AG08395 (cell line): ENCODE measurements at regions not wholly inside any gene's neighbourhood (a gene's known extent, or its start where the extent isn't known, plus 50 kb on each side); places are given as distances from the start of the nearest gene placed in this dataset.
A peak's percentile ranks its signal among the peaks of the same experiment; 100 is the strongest.

ENCODE experiments used
- DNase-seq: peaks from one replicate; pipeline ENCODE4 v3.0.0; 2012; ENCODE audit warnings: mixed read lengths, low spot score

DNA sequence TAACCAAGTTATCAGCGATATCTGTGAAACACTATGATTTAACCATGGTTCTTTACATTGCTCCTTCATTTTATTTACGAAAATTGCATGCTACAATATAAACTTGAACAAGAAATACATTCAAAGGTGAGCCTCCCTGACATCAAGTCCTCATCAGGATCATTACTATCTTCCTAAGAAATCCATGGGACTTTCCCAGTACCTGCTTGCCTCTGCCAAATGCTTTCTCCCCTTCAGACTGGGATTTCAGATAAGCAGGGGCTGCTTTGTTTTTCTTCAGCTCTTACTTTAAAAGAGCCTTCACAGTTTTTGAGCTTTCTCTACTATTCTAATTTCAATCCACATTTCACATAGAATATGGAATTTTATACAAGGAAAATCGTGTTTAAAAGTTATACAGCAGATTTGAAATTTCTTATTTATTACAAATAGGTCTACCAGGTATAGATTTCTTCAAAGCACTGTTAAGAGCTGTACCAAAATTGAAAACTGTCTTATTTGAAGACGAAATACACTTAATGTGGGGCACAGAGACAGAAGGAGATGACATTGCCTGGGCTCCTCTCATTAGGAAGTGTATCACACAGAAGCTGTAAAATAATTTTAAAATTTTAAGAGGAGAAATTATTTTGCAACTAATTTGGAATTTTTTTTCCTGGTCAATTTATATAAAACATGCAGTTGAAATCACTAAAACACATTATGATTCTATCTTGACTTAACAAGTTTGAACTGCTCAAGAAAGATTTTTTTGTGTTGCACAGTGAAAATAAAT, 615.0 kb upstream of the AGTR1 start:
- DNase-seq, result no peak

DNA sequence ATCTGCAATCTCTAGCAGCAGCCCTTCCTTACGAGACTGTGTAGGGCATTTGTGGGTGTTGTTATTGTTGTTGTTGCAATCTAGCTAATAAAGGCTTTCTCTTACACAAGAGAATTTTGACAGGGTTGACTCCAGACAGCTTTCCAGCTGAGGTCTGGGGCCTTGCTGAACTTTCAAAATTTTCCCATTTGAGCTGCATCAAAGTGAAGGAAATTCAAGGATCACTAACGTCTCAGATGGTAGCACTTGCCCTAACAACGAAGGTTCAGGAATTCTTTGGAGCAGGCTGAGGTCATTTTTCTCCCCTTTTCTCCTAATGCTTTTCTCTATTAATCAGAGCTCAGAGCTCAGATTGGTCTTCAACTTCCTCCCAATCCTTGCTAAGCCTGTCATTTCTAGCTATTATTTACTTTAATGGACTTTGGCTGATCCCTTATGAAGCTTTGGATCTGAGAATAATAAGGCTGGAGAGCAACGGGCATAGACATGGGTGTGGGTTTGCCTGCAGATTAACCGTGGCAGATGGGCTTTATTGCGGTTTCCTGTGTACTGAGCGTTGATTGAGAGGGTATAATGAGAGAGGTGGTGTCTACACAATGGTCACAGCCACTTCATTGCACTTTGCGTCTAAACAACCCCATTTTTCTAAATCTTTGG, 614.0 kb upstream of the AGTR1 start:
- no peak for DNase-seq

DNA sequence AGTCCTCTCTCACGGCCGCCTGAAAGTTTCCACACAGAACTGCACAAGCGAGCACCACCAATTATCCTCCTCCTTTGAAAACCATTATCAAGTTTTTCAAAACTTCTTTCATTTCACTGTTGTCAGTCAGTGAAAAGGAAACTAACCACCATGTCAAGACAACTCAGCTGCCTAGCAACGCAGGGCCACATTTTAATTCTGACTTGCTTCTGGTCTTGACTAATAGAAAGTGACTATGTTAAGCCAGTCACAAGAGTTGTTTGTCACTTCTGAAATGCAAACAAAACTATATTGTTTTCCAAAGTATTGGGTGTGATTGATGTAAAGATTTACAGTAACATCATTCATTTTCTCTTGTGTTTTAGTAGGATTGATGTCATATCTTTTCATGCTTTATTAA, 612.8 kb upstream of the AGTR1 start:
- DNase-seq, result no peak

DNA sequence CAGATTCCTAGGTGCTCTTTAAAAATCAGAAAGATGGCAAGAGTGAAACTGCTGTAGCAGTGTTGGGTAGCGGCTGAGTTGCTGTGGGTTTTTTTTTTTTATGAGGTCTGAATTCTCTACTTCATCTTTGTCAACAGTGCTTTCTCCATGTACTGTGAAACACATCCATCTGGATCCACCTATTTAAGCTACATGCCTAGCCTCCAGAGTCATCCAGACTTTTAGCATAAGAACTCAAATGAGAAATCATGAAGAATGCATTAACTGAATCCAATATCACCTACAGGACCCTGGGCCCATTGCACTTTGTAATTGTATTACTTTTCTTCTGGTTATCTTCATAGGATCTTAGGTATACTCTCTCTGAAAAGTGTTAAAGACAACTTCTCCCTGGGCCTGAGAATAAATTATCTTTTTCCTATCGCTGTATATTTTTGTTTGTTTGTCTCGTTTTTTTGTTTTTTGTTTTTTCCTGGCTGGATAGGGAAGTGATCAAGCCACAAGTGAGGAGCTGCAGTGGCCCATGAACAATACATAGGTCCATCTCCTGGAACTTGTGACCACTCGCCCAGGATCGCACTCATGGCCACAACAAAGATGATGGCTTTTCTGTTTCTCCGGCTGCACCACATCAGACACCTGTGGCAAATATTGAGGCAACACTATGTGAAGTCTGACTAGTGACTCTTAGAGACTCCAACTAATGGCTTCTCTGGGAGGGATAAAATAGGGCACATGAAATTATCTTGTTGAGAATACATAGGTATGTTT, 609.9 kb upstream of the AGTR1 start:
- no peak for DNase-seq

DNA sequence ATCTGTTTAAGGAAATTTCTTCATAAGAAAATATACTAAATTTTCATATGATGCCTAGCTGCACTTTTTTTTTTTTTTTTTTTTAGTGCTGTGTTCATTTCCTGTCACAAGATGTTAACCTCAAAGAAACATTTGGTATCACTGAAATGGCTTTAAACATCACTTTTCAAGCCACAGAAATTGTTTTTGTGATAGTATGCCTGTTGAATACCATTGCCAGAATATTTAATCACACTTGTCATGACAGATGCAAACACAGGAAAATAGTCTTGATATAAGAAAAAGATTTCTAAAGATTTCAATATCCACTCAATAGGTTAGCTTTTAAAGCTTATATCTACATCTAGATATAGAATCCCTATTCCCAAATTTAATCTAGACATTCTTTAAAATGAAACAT, 608.5 kb upstream of the AGTR1 start:
- DNase-seq, result no peak

DNA sequence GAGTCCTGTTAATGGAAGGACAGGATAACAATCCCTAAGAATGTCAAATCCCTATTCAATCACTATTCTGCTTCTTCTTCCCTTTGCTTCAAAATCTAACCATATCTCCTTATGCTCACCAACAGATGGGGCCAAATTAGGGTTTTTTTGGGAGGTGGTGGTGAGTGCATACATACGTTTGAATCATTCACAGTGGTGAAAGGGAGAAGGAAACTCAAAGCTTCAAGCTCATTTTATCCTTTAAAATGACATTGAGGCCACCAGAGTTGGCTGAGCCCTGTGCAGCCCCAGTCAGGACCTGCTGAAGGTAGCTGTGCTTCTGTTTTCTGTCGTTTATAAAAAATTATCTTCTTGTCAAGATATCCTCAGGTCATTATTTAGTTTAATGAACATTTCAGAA, 607.5 kb upstream of the AGTR1 start:
- no peak for DNase-seq

DNA sequence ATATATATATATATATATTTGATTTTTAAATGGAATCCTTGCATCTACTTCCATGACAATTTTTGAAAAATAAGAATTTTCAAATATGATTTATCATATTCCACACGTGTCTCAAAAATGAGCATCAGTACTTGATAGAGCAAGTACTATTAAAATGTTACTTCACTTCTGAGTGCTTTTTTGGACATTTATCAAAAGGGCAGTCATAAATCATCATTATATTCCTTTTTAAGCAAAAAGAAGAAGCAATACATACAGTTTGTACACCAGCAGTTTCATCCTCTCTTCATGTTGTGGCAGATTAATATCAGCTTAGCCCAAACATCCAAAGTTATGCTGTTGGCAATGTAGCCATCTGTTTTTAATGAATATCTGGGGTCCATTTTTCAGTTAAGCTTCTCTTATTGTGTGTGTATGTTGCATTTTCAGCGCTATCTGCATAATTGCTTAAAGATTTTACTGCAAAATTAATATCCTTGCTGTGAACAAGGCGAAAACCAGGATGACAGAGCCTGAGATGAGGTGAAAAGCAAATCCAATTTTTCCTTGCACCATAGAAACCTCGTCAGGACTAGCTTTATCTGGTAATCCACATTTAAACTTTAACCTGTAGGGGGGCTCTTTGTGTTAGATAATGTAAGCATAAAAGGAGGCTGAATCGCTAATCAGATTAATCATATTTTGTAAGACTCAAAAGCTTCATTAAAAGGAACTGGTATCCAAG, 604.9 kb upstream of the AGTR1 start:
- DNase-seq, result no peak

DNA sequence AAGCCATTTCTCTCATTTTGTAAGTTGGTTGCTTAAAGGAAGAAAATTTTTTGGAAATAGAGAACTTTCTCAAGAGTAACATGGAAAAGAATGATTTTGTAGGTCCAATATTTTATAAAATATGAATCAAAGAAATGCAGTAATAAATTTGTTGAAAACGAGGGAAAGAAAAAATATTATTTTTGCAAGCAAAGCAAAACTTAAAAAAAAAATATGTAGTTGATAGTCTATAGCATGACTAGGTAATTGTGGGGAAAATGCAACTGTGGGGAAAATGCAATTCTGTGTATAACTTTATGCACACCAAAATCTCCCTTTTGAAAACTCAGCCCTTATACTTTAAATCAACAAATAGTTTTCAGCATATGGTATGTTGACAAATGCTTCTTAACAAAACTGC, 604.0 kb upstream of the AGTR1 start:
- no peak for DNase-seq

DNA sequence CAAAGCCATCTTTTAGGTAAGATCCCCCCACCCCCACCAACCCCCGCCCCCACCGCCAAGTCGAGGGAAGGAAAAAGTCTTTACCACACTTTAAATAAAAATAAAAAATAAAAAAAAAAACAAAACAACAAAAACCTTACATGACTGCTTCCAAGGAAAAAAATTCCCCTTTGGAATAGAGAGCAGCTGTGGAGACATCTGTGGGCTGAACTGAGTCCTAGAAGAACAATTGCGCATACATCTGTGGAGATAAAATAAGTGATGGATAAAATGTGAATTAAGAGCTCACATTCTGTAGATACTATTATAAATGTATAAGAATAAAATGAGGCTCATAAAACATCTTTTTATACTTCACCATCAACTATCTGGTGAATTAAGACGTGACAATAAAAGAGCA, 601.7 kb upstream of the AGTR1 start:
- no peak for DNase-seq

DNA sequence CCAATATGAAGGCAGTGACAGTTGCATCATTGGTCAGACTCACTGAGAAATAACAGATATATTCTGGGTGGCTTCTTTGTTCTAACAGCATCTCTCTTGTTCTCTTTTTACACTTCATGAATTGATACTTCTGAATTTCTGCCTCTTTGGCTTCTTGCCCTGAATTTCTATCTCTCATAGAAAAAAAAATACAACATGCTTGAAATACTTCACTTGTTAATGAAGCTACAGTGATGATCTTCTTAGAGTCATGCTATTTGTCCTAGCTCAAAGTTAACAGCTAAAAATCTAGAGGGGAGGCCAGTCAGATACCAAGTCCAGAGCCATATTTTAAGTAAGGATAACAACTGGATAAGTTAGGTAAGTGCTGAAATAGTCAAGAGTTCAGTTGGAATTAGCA, 597.2 kb upstream of the AGTR1 start:
- no peak for DNase-seq

DNA sequence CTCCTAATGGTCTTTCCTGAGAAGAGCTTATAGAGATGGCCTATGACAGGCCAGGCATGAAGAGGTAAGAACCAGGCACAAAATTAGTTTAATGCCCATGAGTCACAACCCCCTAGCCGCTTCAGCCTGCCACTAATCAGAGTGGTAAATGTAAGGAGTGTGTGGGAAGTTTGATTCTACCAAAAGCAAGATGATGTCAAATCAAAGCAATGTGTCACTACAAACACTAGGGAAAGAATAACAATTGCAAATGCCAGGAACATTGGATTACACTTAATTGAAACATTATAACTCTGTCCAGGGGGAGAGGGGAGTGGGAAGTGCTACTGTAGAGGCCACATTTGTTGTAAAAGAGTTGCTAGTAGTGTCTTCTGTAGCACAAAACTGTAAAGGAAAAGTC, 596.6 kb upstream of the AGTR1 start:
- DNase-seq, result no peak

DNA sequence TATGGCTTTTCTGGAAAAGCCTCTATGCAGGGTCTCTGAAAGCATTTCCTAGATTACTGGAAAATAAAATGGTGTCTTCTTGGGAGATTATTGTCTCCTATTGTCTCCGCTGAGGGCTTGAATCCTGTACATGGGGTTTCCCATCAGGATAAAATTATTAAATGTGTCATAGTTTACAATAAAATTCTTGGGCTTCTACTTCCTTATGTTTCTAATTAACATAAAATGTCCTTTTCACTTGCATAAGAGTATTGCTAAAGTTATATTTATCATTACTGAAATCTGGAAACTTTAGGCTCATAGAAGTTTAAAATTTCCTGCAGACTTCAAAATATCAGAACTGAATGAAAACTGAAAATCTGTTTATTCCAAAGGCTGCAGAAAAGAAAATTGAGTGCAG, 595.5 kb upstream of the AGTR1 start:
- DNase-seq, result no peak

DNA sequence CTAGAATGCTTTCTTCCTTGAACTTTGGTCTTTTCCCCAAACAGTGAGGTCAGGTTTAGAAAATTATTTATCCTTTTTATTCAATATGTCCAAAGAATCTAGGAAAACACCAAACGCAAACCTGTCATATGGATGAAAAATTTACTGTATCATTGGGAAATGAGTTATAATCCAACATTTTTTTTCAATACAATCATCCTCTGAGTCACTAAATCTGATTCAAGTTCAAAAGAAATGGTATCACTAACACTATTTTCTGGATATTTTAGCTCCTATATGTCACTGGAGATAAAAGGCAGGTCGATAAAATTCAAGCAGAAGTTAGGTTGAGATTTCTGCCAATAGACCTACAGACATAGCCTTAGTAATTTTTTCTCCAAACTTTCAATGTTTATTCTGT, 591.6 kb upstream of the AGTR1 start:
- DNase-seq, result no peak

DNA sequence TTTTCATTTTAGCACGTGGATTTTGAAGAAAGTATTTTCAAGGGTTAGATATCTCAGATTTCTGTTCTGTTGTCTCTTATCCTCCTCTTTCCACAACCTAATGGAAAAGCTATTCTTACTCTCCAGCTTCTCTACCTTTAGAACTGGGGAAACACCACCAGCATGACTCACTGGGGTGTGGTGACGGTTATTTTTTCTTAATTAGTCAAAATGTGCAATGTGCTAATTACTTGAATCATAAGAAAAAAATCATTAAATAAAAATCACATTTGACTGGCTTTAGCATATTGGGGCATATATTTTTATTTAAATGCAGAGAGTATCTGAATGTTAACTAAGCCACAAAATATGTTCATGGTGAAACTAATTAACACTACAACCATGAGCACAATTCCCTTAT, 570.7 kb upstream of the AGTR1 start:
- no peak for DNase-seq

DNA sequence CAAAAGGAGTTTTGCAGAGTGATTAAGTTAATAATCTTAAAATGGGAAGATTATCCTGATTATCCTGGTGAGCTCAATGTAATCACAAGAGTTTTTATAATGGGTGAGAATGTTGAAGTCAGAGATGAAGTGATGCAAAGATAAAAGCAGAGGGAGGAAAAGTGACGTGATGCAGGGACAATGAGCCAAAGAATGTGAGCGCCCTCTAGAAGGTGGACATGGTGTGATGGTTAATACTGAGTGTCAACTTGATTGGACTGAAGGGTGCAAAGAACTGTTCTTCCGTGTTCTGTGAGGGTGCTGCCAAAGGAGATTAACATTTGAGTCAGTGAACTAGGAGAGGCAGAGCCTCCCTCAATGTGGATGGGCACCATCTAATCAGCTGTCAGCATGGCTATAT, 569.6 kb upstream of the AGTR1 start:
- no peak for DNase-seq

DNA sequence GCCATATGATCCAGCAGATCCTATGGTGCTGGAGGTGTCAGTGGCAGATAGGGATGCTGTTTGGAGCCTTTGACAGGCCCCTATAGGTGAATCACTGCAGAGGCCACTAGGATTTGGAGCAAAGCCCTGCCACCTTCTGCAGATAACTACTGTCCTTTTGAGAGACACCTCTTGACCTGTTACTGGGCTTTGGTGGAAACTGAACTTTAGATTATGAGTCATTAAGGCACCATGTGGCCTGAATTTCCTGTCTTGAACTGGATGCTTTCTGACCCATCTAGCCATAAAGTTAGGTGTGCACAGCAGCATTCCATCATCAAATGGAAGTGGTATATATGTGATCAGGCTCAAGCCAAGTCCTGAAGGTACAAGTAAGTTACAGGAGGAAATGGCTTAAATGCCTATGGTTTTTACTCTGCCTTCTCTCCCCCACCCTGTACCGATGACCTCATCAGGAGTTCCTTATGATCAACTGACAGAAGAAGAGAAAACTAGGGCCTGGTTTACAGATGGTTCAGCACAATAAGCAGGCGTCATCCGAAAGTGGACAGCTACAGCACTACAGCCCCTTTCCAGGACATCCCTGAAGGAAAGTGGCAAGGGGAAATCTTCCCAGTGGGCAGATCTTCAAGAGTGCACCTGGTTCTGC, 565.6 kb upstream of the AGTR1 start:
- DNase-seq, result no peak

DNA sequence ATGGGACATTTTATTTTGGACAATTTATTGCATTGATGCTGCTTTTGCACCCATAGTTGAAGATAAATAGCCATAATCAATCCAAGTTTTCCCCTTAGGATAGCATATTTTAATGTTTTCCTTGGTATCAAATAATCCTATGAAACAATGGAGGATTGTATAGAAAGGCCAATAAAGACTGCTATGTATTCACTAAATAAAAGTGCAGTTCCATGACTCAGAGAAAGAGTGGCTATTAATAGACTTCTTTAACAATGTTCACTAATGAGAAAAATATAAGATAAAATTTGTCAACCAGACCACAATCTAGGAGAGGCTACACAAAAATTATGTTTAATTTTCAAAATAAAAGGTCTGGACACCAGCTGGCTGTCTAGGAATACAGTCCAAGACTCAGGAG, 560.9 kb upstream of the AGTR1 start:
- DNase-seq, result no peak

DNA sequence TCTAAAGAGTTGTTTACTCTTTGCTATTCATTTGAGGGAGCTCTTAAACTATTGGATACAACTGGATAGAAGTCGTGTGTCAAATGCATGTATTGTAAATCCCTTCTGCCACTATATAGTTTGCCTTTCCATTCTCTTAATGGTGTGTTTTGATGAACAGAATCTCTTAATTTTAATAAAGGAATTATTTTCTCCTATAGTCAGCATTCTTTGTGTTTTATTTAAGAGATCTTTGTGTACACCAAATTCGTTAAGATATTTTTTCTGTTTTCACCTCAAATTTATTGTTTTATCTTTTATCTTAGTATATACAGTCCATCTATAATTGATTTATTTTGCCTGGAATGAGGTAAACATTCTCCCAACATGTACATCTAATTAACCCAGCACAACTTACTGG, 551.5 kb upstream of the AGTR1 start:
- no peak for DNase-seq

DNA sequence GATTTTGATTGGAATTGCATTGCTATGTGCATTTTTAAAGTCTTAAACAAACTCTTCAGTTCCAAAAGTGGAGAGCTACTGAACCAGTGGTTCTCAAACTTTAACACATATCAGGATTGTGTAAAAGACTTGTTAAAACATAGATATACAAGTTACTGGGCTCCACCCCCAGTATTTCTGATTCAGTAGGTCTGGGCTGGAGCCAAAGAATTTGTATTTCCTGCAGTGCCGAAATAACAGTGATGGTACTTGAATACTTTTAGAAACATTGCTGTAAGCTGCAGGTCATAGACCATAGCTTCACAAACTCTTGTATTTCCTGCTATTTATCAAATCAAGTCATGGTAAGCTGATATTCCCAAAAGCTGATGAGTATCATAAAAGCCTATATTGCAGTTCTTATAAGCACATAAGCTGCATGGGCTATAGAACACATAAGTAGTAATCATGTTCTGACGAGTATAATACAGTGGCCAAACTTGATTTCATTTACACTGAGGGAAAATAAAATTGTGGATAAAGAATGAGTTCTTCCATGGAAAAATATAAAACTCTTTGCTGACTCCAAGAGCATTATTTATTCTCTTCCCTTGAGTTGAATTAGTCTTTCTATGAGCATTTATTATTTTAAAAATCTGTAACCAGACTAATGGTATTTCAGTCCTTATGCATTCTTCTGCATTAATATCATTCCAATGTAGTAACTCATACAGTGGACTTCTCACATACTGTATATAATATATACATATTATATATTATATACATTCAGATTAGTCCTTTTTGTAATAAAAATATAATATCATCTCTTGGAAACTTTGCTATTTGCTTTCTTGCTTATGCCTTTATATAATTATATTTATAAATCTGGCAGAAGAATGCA, 550.5 kb upstream of the AGTR1 start:
- peak; percentile 31 for DNase-seq

DNA sequence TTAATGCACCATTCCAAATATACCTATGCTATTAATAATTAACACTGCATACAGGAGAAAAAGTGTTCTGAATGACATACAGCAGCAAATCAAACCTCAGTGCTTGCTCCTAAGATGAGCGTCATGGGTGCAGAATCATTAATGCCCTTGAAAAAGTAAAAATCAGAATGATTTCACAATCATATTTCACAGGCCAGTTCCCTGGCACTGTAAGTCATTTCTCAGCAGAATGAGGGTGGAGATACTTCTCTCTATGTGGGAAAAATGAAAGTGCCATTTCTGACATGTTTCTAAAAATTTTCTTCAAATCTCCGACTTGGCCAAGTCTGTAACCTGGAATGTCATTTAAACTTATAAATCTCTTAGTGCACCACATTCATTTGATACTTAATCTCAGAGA, 549.8 kb upstream of the AGTR1 start:
- DNase-seq, result no peak

DNA sequence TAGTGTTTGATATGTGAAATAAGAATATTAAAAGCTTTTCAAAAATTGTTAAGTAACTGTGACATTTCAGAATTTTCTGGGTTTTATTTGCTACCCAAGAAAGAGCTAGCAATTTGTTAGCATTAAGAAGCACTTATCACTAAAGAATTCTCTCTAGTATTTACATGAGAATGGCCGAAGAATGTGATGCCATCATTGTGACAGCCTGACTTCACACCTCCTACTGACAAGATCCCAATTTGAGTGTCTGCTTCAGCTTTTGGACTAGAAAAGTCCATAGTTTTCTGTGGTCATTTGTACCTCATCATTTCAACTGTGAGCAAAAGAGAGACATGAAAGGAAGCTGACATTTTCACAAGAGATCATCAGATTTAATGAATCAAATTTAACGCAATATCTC, 548.1 kb upstream of the AGTR1 start:
- DNase-seq, result no peak
